AG09309 (cell line): ENCODE measurements at regions not wholly inside any gene's neighbourhood (a gene's known extent, or its start where the extent isn't known, plus 50 kb on each side); places are given as distances from the start of the nearest gene placed in this dataset.
"Not testable (repeated sequence)": the region's sequence is repeated elsewhere in the genome, so short reads cannot be mapped to it uniquely, and the experiment has no call there.

Source experiments
- DNase-seq: peaks from one replicate; pipeline ENCODE4 v3.0.0-alpha.2; 2010; ENCODE audit warnings: low read depth
- H3K4me3 ChIP-seq: 2 replicates; pipeline ENCODE4 v1.5.1; 2011; ENCODE audit warnings: mild to moderate bottlenecking, low read depth, low read length, moderate library complexity; ENCODE audit not compliant: control insufficient read depth
- CTCF ChIP-seq: IDR thresholded peaks from 2 replicates; pipeline ENCODE4 v1.5.1; 2011; ENCODE audit warnings: mild to moderate bottlenecking, low read depth, low read length, inconsistent platforms; ENCODE audit not compliant: insufficient read depth, control insufficient read depth; ENCODE audit errors: missing control alignments

- no peak for DNase-seq
- no peak for TF ChIP-seq CTCF
- no peak overlapping the region for H3K4me3 ChIP-seq
These were observed 389.7 kb downstream of the RAP2B start for GRCh38 chr3:153551536-153552285.

DNA sequence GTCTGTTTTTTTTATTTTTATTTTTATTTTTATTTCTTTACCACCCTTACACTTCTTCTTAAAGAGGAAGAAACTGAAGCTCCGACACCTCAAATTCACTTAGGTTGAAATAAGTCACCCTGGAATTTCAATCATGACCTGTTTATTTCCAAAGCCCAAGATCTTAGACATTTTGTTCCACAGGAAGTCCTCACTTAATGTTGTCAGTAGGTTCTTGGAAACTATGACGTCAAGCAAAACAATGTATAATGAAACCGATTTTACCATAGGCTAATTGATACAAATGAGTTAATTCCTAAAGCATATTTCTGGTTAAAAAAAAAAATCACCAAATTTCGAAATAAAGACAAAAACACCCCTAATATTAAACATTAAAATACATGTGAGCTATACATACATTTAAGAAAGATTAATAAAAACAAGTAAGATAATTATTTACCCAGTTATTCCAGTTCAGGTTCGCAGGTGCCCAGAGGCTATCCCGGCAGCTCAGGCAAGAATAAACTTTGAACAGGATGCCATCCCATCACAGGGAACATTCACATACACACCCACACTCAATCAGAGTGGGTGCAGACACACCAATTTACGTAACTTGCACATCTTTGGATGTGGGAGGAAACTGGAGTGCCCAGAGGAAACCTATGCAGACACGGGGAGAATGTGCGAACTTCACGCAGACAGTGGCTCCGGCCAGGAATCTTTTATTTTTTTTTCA lies 391.0 kb downstream of the RAP2B start:
- no peak for TF ChIP-seq CTCF

DNA sequence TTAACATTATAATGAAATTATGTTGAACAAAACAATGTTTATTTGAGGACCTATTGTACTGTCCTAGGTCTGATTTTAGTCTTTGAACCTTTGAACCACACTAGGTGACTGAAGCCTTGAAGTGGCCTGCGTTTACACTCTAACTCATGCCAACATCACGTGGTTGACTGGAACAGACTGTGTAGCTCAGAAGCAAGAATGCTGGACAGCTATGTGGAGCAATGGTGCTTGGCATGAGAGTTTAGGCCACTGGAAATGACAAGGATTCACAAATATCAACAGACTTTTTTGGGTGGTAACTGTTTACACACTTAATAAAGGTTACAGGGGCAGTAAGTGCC lies 391.5 kb downstream of the RAP2B start:
- DNase-seq, result no peak
- no peak overlapping the region for H3K4me3 ChIP-seq
- TF ChIP-seq CTCF, result no peak

More for the DNA sequence above, 391.0 kb downstream of the RAP2B start:
- no peak for DNase-seq
- H3K4me3 ChIP-seq, result no peak overlapping the region

DNA sequence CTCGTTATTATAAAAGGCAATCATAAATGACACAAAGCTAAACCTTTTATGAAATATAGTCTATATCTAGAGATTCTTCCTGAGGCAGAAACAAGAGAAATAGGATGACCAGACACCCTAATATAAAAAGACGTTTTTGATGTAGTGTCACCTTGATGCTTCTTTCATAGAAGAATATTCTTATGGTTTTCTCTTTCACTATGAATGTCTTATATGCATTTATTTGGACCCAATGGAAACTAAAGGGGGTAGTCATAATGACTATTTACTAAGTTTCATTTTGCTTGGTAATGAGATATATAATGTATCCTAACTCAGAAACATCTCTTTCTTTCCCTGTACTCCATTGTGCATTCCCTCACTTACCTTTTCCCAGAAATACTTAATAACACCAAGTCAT lies 393.9 kb downstream of the RAP2B start:
- H3K4me3 ChIP-seq, result no peak overlapping the region
- no peak for DNase-seq
- no peak for TF ChIP-seq CTCF

DNA sequence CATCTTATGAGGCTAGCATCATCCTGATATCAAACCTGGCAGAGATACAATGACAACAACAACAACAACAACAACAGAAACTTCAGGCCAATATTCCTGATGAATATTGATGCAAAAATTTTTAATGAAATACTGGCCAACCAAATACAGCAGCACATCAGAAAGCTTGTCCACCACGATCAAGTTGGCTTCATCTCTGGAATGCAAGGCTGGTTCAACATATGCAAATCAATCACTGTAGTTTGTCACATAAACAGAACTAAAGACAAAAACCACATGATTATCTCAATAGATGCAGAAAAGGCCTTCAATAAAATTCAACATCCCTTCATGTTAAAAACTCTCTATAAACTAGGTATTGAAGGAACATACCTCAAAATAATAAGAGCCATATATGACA lies 397.3 kb downstream of the RAP2B start:
- DNase-seq, H3K4me3 ChIP-seq: not testable (repeated sequence)

DNA sequence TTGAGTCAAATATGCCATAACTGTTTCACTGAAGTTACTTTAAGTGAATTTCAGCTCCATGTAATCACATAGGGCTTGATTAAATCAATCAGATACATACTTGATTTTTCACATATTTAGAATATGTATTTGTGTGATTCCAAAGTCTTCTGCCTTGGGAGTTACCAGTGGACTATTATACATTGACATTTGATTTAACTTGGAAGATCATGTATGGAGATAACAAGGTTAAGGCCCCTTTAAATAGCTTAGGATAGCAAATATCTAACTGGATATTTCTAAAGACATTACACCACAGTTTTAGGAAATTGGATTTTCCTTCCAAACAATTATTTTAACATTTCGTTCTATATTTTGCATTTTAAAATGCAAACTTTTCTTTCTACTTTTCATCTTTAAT lies 405.0 kb downstream of the RAP2B start:
- no peak overlapping the region for H3K4me3 ChIP-seq
- no peak for TF ChIP-seq CTCF
- DNase-seq, result no peak

DNA sequence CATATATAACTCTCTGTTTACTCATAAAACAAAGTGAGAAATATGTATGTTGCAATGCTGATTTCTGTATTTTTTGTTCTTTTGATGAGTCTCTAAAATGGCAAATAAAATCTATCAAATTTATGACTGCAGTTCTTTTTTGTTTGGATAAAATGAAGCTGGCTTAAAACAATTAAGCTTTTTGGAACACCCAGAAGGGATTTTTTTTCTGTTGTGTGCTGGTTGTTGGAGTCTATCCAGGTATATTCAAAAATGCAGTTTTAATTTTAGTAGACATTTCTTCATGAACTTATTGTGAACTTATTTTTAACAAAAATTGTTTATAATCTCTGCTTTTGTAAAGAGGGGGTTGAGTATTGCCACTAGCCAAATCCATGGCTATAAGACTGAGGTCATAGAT lies 405.5 kb downstream of the RAP2B start:
- no peak overlapping the region for H3K4me3 ChIP-seq
- DNase-seq, result no peak
- TF ChIP-seq CTCF, result no peak

DNA sequence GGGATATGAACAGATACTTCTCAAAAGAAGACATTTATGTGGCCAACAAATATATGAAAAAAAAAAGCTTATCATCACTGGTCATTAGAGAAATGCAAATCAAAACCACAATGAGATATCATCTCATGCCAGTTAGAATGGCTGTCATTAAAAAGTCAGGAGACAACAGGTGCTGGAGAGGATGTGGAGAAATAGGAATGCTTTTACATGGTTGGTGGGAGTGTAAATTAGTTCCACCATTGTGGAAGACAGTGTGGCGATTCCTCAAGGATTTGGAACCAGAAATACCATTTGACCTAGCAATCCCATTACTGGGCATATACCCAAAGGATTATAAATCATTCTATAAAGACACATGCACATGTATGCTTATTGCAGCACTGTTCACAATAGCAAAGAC lies 408.5 kb downstream of the RAP2B start:
- not testable (repeated sequence) for DNase-seq

More for the DNA sequence above, 408.5 kb downstream of the RAP2B start:
- H3K4me3 ChIP-seq, result not testable (repeated sequence)
